ENCODE measurements at regions not wholly inside any gene's neighbourhood (a gene's known extent, or its start where the extent isn't known, plus 50 kb on each side); places are given as distances from the start of the nearest gene placed in this dataset.
A peak's percentile ranks its signal among the peaks of the same experiment; 100 is the strongest.
"Not testable (repeated sequence)": the region's sequence is repeated elsewhere in the genome, so short reads cannot be mapped to it uniquely, and the experiment has no call there.

- intact Hi-C loops (cut with micrococcal nuclease; ENCODE audit: unreplicated experiment); H3K27me3 ChIP-seq (ENCODE audit: control insufficient read depth in 1 of 2, insufficient read depth in 2 of 2, low read length in 2 of 2); FAIRE-seq; DNase-seq (ENCODE audit: low spot score); H4K20me1 ChIP-seq (ENCODE audit: insufficient read depth, low read length); CTCF ChIA-PET (ENCODE audit: low intra/inter-chr PET ratio, low total read pairs); H3K9ac ChIP-seq (ENCODE audit: insufficient read depth, low read depth, low read length); BruUV-seq (replicated peaks); H3K79me2 ChIP-seq (ENCODE audit: insufficient read depth, low read length); H3K4me3 ChIP-seq (replicated peaks in 1 of 3; ENCODE audit: insufficient read depth in 1 of 3, low read depth in 2 of 3, low read length in 3 of 3); in situ Hi-C loops (cut with HindIII; ENCODE audit: extremely low pct_ligation_motif_present, low pct_unique_long_range_greater_than_20kb); H3K4me2 ChIP-seq (ENCODE audit: low read depth, low read length); H3K36me3 ChIP-seq (replicated peaks in 1 of 2; ENCODE audit: control insufficient read depth in 1 of 2, insufficient read depth in 2 of 2, low read length in 2 of 2); H3K9me3 ChIP-seq (ENCODE audit: low read length); POLR2A ChIA-PET; H3K27ac ChIP-seq (ENCODE audit: extremely low read length, insufficient read depth, low read length); ATAC-seq; H2AFZ ChIP-seq (ENCODE audit: low read length): not testable (repeated sequence)
- WGBS (ENCODE audit: low lambda C conversion rate), result 77% methylated on average over 8 of the region's 8 CpGs
- TF ChIP-seq CEBPG (CRISPR knock-in tag; IDR thresholded peaks at IDR 0.05) (peak; percentile 52; the same call in 1 of the 2 replicates), RARA (CRISPR knock-in tag; IDR thresholded peaks at IDR 0.05) (peak; percentile 38; the same call in 1 of the 2 replicates), SMC3 (IDR thresholded peaks at IDR 0.05; ENCODE audit: low read length) (0 out of 2 replicates have a peak, but pooled peaks have one; percentile 9), FOSL2 (CRISPR knock-in tag; IDR thresholded peaks at IDR 0.05) (peak; percentile 62; the same call in 1 of the 2 replicates), CEBPB (IDR thresholded peaks at IDR 0.05; ENCODE audit: borderline replicate concordance, low read depth, low read length) (peak; percentile 95), ARID3A (IDR thresholded peaks at IDR 0.05; ENCODE audit: low read depth, low read length) (peak; percentile 8; the same call in 1 of the 2 replicates)
- H3K4me1 ChIP-seq (ENCODE audit: insufficient read depth, low read length), result peaks cover 18% of the 10 kb centered on the region
Observed at GRCh38 chr15:96151749-96152148, 178.8 kb upstream of the NR2F2 start.

GRCh38 chr15:96153929-96154328 is 176.6 kb upstream of the NR2F2 start:
- FAIRE-seq (no peak), ATAC-seq (no peak), DNase-seq (ENCODE audit: low spot score) (no peak)
- Histone ChIP-seq H3K4me3 (replicated peaks in 1 of 3; ENCODE audit: insufficient read depth in 1 of 3, low read depth in 2 of 3, low read length in 3 of 3) (no peak overlapping the region), H2AFZ (ENCODE audit: low read length) (no peak overlapping the region), H3K27ac (ENCODE audit: extremely low read length, insufficient read depth, low read length) (no peak overlapping the region), H3K79me2 (ENCODE audit: insufficient read depth, low read length) (no peaks in the 10 kb centered on the region), H3K4me2 (ENCODE audit: low read depth, low read length) (no peak overlapping the region), H3K4me1 (ENCODE audit: insufficient read depth, low read length) (peaks cover 18% of the 10 kb centered on the region), H4K20me1 (ENCODE audit: insufficient read depth, low read length) (no peaks in the 10 kb centered on the region), H3K9ac (ENCODE audit: insufficient read depth, low read depth, low read length) (no peak overlapping the region), H3K36me3 (replicated peaks in 1 of 2; ENCODE audit: control insufficient read depth in 1 of 2, insufficient read depth in 2 of 2, low read length in 2 of 2) (no peaks in the 10 kb centered on the region), H3K9me3 (ENCODE audit: low read length) (no peaks in the 10 kb centered on the region), H3K27me3 (ENCODE audit: control insufficient read depth in 1 of 2, insufficient read depth in 2 of 2, low read length in 2 of 2) (no peaks in the 10 kb centered on the region; a peak in 1 of 5 replicates)
- WGBS (ENCODE audit: low lambda C conversion rate), result 96% methylated on average over 2 of the region's 2 CpGs
- no peak for TF ChIP-seq NCOA5 (CRISPR knock-in tag; IDR thresholded peaks at IDR 0.05)
- TF ChIP-seq ZNF264 (CRISPR knock-in tag; IDR thresholded peaks at IDR 0.05), result no peak
- no peak for TF ChIP-seq ZNF850 (CRISPR knock-in tag; conservative IDR thresholded peaks at IDR 0.05)
- no peak for TF ChIP-seq ZNF878 (CRISPR knock-in tag; IDR thresholded peaks at IDR 0.05)
- TF ChIP-seq DNMT3B (CRISPR knock-in tag; conservative IDR thresholded peaks at IDR 0.05), result no peak
- no peak for TF ChIP-seq FLYWCH1 (CRISPR knock-in tag; IDR thresholded peaks at IDR 0.05)
- no peak for TF ChIP-seq CREM (IDR thresholded peaks at IDR 0.05)
- no peak for TF ChIP-seq CREM (CRISPR knock-in tag; IDR thresholded peaks at IDR 0.05)
- no peak for TF ChIP-seq MAF1 (CRISPR knock-in tag; IDR thresholded peaks at IDR 0.05; ENCODE audit: borderline replicate concordance)
- TF ChIP-seq SOX6 (IDR thresholded peaks at IDR 0.05), result no peak
- no peak for TF ChIP-seq SOX6 (CRISPR knock-in tag; IDR thresholded peaks at IDR 0.05)
- no peak for TF ChIP-seq ZBTB10 (CRISPR knock-in tag; IDR thresholded peaks at IDR 0.05; ENCODE audit: borderline replicate concordance)
- intact Hi-C loops (cut with micrococcal nuclease; ENCODE audit: unreplicated experiment), result no loop called here
- POLR2A ChIA-PET, result no interaction called here
- in situ Hi-C loops (cut with HindIII; ENCODE audit: extremely low pct_ligation_motif_present, low pct_unique_long_range_greater_than_20kb), result no loop called here
- CTCF ChIA-PET (ENCODE audit: low intra/inter-chr PET ratio, low total read pairs), result no interaction called here
- no TSS peak for BruUV-seq (replicated peaks)
